Tibial nerve (tissue), 4 donors: ENCODE measurements at regions not wholly inside any gene's neighbourhood (a gene's known extent, or its start where the extent isn't known, plus 50 kb on each side); places are given as distances from the start of the nearest gene placed in this dataset.

ENCODE experiments used
- CTCF ChIP-seq, 5 experiments: fragments of 200-600 bp in 3 of 5; fragments of 450-650 bp in 2 of 5; sonication (generic) in 3 of 5; IDR thresholded peaks; one replicate each; pipeline ENCODE4 v1.5.1; 2016 to 2019; ENCODE audit warnings: antibody characterized with exemption in 5 of 5, mild to moderate bottlenecking in 3 of 5, moderate library complexity in 2 of 5
- EP300 ChIP-seq, 2 donors: sonication (generic); formaldehyde crosslinking; IDR thresholded peaks; one replicate each; pipeline ENCODE4 v1.6.1; 2017; ENCODE audit warnings: antibody characterized with exemption in 2 of 2, mild to moderate bottlenecking in 1 of 2
- POLR2A ChIP-seq, 2 donors: fragments of 450-650 bp; IDR thresholded peaks; one replicate each; pipeline ENCODE4 v1.6.1; 2017; ENCODE audit warnings: antibody characterized with exemption in 2 of 2, mild to moderate bottlenecking in 2 of 2, moderate library complexity in 2 of 2

DNA sequence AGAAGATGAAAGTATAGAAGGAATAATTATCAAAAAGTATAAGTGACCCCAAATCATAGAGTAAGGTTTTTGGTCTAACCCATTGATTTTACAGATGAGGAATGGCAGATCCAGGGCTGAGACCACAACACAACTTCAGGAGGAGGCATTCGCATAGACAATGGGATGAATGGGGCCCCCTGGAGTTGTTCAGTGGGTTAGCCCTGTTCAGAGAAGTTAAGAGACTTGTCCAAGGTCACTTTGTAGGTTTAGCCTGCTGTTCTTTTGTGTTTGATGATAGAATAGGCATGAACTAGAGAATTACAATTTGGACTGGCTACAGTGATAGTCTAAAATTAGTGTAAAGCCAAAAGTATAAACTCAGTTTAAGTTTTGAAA is 233.9 kb downstream of the KCNRG start:
- TF ChIP-seq POLR2A (IDR thresholded peaks at IDR 0.05) (no peak), CTCF (IDR thresholded peaks at IDR 0.05) (no peak), EP300 (IDR thresholded peaks at IDR 0.05) (no peak)
